Left cardiac atrium (tissue), 4 donors: ENCODE measurements at regions not wholly inside any gene's neighbourhood (a gene's known extent, or its start where the extent isn't known, plus 50 kb on each side); places are given as distances from the start of the nearest gene placed in this dataset.
"Not testable (repeated sequence)": the region's sequence is repeated elsewhere in the genome, so short reads cannot be mapped to it uniquely, and the experiment has no call there.

Experiments used
- ATAC-seq, 2 donors: fragments of 200-7000 bp; cut with Tn5 transposase; one replicate each; pipeline ENCODE4 v1.9.1; 2020; ENCODE audit warnings: mild to moderate bottlenecking in 2 of 2, moderate library complexity in 2 of 2
- DNase-seq: peaks from one replicate; pipeline ENCODE4 v3.0.0-alpha.2; 2020
- intact Hi-C, 2 donors: fragments of 100-400 bp; cut with DNase I; formaldehyde crosslinking; loops; one replicate each; pipeline versions ENCODE4 v1.14.1 to v1.15.1; 2022 to 2023
- donor health status: DM: no; HTN: yes; CAD: no.
- donor health status: DM: no; HTN: yes; CAD: no; lungs with severe emphysema.
- donor health status: DM: yes; HTN: yes; CAD: no.
- donor health status: Dilated cardiomyopathy.

DNA sequence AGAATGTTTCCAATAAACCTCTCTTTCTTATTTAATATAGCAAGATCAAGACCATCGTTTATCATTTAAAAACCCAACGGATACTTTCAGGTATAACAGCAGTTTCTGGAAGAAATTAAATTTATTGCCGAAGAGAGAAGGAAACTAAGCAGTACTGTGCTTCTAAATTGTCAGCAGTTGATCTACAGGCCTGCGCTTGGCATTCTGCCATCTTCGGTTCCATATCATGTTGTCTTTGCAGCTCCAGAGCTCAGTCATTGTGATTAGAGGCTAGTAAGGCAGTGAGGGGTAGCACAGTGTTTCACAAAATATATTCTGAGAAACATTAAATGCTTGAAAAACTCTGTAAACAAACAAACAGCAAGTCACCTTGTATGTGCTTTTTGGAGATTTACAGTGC lies 301.3 kb downstream of the REEP3 start:
- intact Hi-C loops = no loop called here
- ATAC-seq = no peak
- no peak for DNase-seq

- no peak for ATAC-seq
- no peak for DNase-seq
- intact Hi-C loops = no loop called here
These were observed 303.9 kb downstream of the REEP3 start for GRCh38 chr10:63825111-63825510.

- no peak for ATAC-seq
- DNase-seq = no peak
- intact Hi-C loops = no loop called here
These were observed 304.6 kb downstream of the REEP3 start for GRCh38 chr10:63825766-63826165.

DNA sequence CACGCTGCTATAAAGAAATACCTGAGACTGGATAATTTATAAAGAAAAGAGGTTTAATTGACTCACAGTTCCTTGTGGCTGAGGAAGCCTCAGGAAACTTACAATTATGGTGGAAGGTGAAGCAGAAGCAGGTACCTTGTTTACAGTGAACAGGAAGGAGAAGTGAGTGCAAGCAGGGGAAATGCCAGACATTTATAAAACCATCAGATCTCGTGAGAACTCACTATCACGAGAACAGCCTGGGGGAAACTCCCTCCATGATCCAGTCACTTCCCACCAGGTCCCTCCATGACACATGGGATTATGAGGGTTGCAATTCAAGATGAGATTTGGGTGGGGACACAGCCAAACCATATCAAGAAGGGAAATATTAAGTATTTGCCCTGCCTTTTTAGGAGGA lies 305.8 kb downstream of the REEP3 start:
- ATAC-seq, intact Hi-C loops: not testable (repeated sequence)

GRCh38 chr10:63829020-63829419 lies 307.8 kb downstream of the REEP3 start:
- DNase-seq = no peak
- no peak for ATAC-seq
- intact Hi-C loops = no loop called here

More for the DNA sequence above, 305.8 kb downstream of the REEP3 start:
- DNase-seq = not testable (repeated sequence)

DNA sequence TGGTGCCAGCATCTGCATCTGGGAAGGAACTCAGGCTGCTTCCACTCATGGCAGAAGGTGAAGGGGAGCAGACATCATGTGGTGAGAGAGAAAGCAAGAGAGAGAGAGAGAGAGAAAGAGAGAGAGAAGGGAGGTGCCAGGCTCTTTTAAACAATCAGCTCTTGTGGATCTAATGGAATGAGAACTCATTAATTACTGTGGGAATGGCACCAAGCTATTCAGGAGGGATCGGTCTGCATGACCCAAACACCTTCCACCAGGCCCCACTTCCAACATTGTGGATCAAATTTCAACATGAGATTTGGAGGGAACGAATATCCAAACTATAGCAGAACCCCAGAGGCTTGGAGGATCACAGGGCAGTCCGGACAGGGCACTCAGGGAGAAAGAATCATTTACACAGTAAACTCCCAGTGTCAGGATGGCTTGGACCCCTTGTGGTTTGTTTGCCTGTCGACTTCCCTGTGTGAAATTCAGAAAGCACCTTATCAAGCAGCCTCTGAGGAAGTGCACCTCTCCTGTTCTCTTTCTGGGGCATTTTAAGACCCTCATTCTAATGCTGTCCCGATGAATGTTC lies 308.5 kb downstream of the REEP3 start:
- intact Hi-C loops = no loop called here
- DNase-seq (no peak), ATAC-seq (no peak)

- intact Hi-C loops = no loop called here
- ATAC-seq = no peak
- DNase-seq = no peak
These were observed 311.5 kb downstream of the REEP3 start for GRCh38 chr10:63832686-63833085.

GRCh38 chr10:63833411-63834060 lies 312.3 kb downstream of the REEP3 start:
- ATAC-seq = no peak
- DNase-seq = no peak
- intact Hi-C loops = no loop called here

- ATAC-seq (no peak), DNase-seq (no peak)
- intact Hi-C loops = no loop called here
These were observed 315.7 kb downstream of the REEP3 start for GRCh38 chr10:63836666-63837442.

GRCh38 chr10:63841761-63842160 lies 320.6 kb downstream of the REEP3 start:
- no peak for DNase-seq
- intact Hi-C loops = no loop called here
- ATAC-seq = no peak

DNA sequence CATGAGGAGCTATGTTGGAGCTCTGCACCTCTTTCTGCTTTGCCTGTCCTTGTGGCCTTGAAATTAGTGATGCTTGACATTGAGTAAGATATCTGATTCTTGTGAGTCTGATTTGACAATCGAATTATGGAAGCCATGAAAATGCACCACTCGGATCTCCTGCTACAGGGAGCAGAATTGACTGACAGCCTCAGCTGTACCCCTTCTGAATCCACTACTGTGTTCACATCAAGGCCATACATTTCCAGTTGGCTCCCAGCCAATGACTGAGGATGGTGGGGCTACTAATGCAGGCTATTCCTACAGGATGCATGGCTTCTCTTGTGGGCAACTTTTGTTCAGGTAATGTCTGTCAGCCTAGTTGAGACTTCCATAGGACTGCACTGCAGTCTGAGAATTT lies 321.9 kb downstream of the REEP3 start:
- ATAC-seq (no peak), DNase-seq (no peak)
- intact Hi-C loops = no loop called here

GRCh38 chr10:63848871-63849270 lies 327.7 kb downstream of the REEP3 start:
- intact Hi-C loops, ATAC-seq, DNase-seq: not testable (repeated sequence)

- intact Hi-C loops = no loop called here
- DNase-seq (no peak), ATAC-seq (no peak)
These were observed 341.7 kb downstream of the REEP3 start for GRCh38 chr10:63862860-63863259.

GRCh38 chr10:63865210-63865609 lies 344.0 kb downstream of the REEP3 start:
- DNase-seq = no peak
- no peak for ATAC-seq
- intact Hi-C loops = loop anchor here in 1 of 2 donors (5.0 kb wide), 1 partner anchor 112 kb away; no protein-coding TSS in a partner anchor

- ATAC-seq (peak; percentile 81 to 89), DNase-seq (peak; percentile 33)
- intact Hi-C loops = loop anchor here in 1 of 2 donors (5.0 kb wide), 1 partner anchor 111 kb away; no protein-coding TSS in a partner anchor
These were observed 345.0 kb downstream of the REEP3 start for GRCh38 chr10:63866075-63866746.

GRCh38 chr10:63866747-63867140 lies 345.5 kb downstream of the REEP3 start:
- intact Hi-C loops = loop anchor here in 1 of 2 donors (5.0 kb wide), 1 partner anchor 111 kb away; no protein-coding TSS in a partner anchor
- DNase-seq = no peak
- ATAC-seq = peak in 1 of 2 donors; percentile 10

GRCh38 chr10:63878428-63878827 lies 357.2 kb downstream of the REEP3 start:
- intact Hi-C loops = loop anchor here in 1 of 2 donors (10.0 kb wide), 1 partner anchor 96 kb away; no protein-coding TSS in a partner anchor
- no peak for ATAC-seq
- no peak for DNase-seq

- intact Hi-C loops = no loop called here
- DNase-seq (no peak), ATAC-seq (no peak)
These were observed 362.7 kb downstream of the REEP3 start for GRCh38 chr10:63883861-63884260.

DNA sequence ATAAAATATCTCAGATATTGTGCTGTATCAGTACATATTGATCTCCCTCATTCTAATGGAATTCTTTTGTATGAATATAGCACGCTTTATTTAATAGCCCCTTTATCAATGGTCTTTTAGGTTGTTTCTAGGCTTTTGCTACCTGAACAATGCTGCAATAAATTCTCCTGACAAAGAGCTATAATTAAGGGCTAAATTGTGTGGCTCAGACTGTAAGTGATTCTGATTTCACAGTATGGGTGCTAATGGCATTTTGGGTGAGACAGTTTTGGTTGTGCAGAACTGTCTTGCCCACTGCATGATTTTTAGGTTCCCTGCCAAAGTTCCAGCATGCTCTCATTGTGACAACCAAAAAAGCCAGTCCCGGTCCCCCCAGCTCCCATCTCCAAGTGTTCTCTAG lies 363.2 kb downstream of the REEP3 start:
- DNase-seq (no peak), ATAC-seq (no peak)
- intact Hi-C loops = no loop called here

GRCh38 chr10:63885156-63885555 lies 364.0 kb downstream of the REEP3 start:
- ATAC-seq (no peak), DNase-seq (no peak)
- intact Hi-C loops = no loop called here
